ENCODE measurements at regions not wholly inside any gene's neighbourhood (a gene's known extent, or its start where the extent isn't known, plus 50 kb on each side); places are given as distances from the start of the nearest gene placed in this dataset.

DNA sequence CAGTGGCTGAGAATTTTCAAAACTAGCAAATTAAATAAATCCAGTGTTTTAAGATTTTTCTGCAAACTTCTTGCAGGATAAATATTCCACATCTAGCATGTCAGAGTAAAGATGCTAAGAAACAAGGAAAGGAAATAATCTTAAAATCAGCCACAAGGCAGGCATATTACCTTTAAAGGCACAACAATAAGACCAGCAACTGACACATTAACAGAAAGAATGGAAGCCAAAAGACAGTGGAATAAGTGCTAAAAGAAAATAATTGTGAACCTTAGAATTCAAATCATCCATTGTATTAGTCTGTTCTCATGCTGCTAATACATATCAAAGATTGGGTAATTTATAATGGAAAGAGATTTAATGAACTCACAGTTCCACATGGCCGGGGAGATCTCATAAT is 132.4 kb downstream of the FAR1 start:
- no peak overlapping the region for H3K27ac ChIP-seq
- no peak for DNase-seq
- no peak overlapping the region for H3K4me3 ChIP-seq
- no peak for TF ChIP-seq POLR2A (IDR thresholded peaks at IDR 0.05)
- TF ChIP-seq, protein P1, sequence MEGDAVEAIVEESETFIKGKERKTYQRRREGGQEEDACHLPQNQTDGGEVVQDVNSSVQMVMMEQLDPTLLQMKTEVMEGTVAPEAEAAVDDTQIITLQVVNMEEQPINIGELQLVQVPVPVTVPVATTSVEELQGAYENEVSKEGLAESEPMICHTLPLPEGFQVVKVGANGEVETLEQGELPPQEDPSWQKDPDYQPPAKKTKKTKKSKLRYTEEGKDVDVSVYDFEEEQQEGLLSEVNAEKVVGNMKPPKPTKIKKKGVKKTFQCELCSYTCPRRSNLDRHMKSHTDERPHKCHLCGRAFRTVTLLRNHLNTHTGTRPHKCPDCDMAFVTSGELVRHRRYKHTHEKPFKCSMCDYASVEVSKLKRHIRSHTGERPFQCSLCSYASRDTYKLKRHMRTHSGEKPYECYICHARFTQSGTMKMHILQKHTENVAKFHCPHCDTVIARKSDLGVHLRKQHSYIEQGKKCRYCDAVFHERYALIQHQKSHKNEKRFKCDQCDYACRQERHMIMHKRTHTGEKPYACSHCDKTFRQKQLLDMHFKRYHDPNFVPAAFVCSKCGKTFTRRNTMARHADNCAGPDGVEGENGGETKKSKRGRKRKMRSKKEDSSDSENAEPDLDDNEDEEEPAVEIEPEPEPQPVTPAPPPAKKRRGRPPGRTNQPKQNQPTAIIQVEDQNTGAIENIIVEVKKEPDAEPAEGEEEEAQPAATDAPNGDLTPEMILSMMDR (IDR thresholded peaks at IDR 0.05): no peak
- H3K9me3 ChIP-seq (replicated peaks in 1 of 3): no peaks in the 10 kb centered on the region
- WGBS, 4 donors: 62 to 88% (median 76%) methylated on average over 1 of the region's 1 CpG
- intact Hi-C loops (cut with DNase I): no loop called here
- H3K36me3 ChIP-seq (replicated peaks in 1 of 2): no peaks in the 10 kb centered on the region
- H3K4me1 ChIP-seq (replicated peaks in 1 of 2): no peaks in the 10 kb centered on the region
- no peaks in the 10 kb centered on the region for H3K27me3 ChIP-seq

DNA sequence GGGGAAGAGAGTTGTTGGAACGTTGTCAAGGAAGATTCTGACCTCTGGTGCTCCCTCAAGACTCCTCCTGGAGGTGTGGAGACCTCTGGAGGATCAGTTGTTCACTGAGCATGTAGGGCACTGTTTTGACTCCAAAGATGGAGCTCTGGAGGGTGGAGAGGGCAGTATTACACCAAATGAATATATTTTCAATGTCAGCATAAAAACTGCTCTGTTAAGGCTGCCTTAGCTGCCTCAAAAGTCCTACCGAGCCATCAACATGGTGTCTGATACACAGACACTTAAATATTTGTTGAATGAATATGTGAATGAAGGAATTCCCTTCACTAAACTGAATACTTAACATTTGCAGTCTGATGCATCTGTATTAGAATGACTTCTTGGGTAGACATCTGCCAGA is 144.2 kb upstream of the SPON1 start:
- Histone ChIP-seq H3K4me1 (replicated peaks in 1 of 2) (no peaks in the 10 kb centered on the region), H3K27me3 (no peaks in the 10 kb centered on the region), H3K27ac (no peak overlapping the region), H3K4me3 (no peak overlapping the region), H3K9me3 (replicated peaks in 1 of 3) (no peaks in the 10 kb centered on the region), H3K36me3 (replicated peaks in 1 of 2) (no peaks in the 10 kb centered on the region)
- no peak for TF ChIP-seq POLR2A (IDR thresholded peaks at IDR 0.05)
- TF ChIP-seq, protein P1 (IDR thresholded peaks at IDR 0.05): no peak
- WGBS, 4 donors: 42 to 62% (median 50%) methylated on average over 2 of the region's 2 CpGs
- DNase-seq: no peak
- intact Hi-C loops (cut with DNase I): no loop called here

DNA sequence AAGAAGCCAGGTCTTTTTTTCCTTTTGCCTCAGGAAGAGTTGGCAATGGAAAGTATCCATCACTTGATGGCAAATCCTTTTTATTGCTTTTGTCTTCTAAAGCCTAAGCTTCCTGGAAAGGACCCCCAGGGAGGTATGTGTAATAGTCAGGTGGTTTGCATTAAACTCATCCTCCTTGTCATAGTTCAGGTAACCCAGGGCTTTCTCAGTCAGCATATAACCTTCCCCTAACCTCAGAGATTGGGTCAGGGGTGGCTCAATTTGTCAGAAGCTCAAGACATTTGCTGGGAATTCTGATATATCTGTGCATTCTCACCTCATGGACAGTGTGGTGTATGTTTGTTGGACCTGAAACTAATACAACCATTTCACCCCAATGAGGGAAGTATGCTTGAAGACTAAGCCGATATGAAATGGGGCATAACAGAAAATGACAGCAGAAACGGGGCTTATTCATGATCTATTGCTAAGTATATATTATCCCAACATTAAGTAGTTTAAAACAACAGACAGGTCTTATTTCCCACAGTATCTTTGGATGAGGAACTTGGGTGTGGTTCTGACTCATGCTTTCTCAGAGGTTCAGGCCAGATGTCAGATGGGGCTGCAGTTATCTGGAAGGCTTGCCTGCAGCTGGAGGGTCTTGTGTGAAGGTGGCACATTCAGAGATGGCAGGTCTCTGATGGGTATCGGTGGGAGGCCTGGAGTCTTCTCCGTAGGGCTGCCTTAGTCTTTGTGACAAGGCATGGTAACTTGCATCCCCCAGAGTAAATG is 135.8 kb upstream of the SPON1 start:
- H3K4me3 ChIP-seq: no peak overlapping the region
- DNase-seq: no peak
- no peaks in the 10 kb centered on the region for H3K27me3 ChIP-seq
- H3K4me1 ChIP-seq (replicated peaks in 1 of 2): no peaks in the 10 kb centered on the region
- intact Hi-C loops (cut with DNase I): no loop called here
- H3K27ac ChIP-seq: no peak overlapping the region
- H3K9me3 ChIP-seq (replicated peaks in 1 of 3): no peaks in the 10 kb centered on the region
- no peak for TF ChIP-seq POLR2A (IDR thresholded peaks at IDR 0.05)
- TF ChIP-seq, protein P1 (IDR thresholded peaks at IDR 0.05): no peak
- WGBS, 4 donors: 73 to 75% (median 74%) methylated on average over 4 of the region's 4 CpGs
- H3K36me3 ChIP-seq (replicated peaks in 1 of 2): no peaks in the 10 kb centered on the region

DNA sequence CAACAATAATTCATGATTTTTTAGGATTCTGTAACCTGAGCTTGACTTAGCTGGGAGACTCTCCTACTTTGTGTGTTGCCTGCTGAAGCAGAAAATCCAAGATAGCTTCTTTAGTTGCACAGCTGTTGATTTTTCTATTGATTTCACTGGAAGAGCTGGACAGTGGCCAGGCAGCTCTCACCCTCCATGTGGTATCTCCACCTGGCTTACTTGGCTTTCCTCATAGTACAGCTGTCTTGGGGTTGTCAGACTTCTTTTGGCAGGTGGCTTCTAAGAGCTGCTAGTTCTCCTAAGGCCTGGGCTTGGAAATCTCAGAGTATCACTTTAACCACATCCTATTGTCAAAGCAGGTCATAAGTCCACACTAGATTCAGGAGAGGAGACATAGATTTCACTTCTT is 130.8 kb upstream of the SPON1 start:
- Histone ChIP-seq H3K36me3 (replicated peaks in 1 of 2) (no peaks in the 10 kb centered on the region), H3K4me3 (no peak overlapping the region), H3K4me1 (replicated peaks in 1 of 2) (no peaks in the 10 kb centered on the region), H3K27me3 (no peaks in the 10 kb centered on the region), H3K9me3 (replicated peaks in 1 of 3) (no peaks in the 10 kb centered on the region), H3K27ac (no peak overlapping the region)
- TF ChIP-seq POLR2A (IDR thresholded peaks at IDR 0.05): no peak
- TF ChIP-seq, protein P1 (IDR thresholded peaks at IDR 0.05): no peak
- intact Hi-C loops (cut with DNase I): no loop called here
- DNase-seq: no peak
